ENCODE measurements at regions not wholly inside any gene's neighbourhood (a gene's known extent, or its start where the extent isn't known, plus 50 kb on each side); places are given as distances from the start of the nearest gene placed in this dataset.

GRCh38 chr2:120618830-120619229, 116.8 kb upstream of the GLI2 start:
- no peak overlapping the region for H3K27ac ChIP-seq
- WGBS: 97% methylated on average over 3 of the region's 3 CpGs
- H3K9me3 ChIP-seq: no peaks in the 10 kb centered on the region
- H3K36me3 ChIP-seq: no peaks in the 10 kb centered on the region
- TF ChIP-seq CTCF (IDR thresholded peaks at IDR 0.05) (no peak), POLR2AphosphoS5 (IDR thresholded peaks at IDR 0.05) (no peak), POLR2A (IDR thresholded peaks at IDR 0.05) (no peak)
- H3K4me1 ChIP-seq (replicated peaks): no peaks in the 10 kb centered on the region
- intact Hi-C loops (cut with DNase I): no loop called here
- no peak overlapping the region for H3K4me3 ChIP-seq
- no peak for DNase-seq (ENCODE audit: low spot score)
- no peaks in the 10 kb centered on the region for H3K27me3 ChIP-seq (replicated peaks; ENCODE audit: insufficient read depth)

- Histone ChIP-seq H3K4me1 (replicated peaks) (no peaks in the 10 kb centered on the region), H3K27me3 (replicated peaks; ENCODE audit: insufficient read depth) (no peaks in the 10 kb centered on the region), H3K9me3 (no peaks in the 10 kb centered on the region), H3K36me3 (no peaks in the 10 kb centered on the region), H3K27ac (no peak overlapping the region), H3K4me3 (no peak overlapping the region)
- intact Hi-C loops (cut with DNase I): no loop called here
- DNase-seq (ENCODE audit: low spot score): no peak
- no peak for TF ChIP-seq POLR2AphosphoS5 (IDR thresholded peaks at IDR 0.05)
- no peak for TF ChIP-seq POLR2A (IDR thresholded peaks at IDR 0.05)
- no peak for TF ChIP-seq CTCF (IDR thresholded peaks at IDR 0.05)
- 73% methylated on average over 4 of the region's 4 CpGs for WGBS
These were observed 116.1 kb upstream of the GLI2 start for GRCh38 chr2:120619579-120619978.

GRCh38 chr2:120620025-120620793, 115.5 kb upstream of the GLI2 start:
- Histone ChIP-seq H3K27ac (no peak overlapping the region), H3K4me1 (replicated peaks) (no peaks in the 10 kb centered on the region), H3K9me3 (no peaks in the 10 kb centered on the region), H3K4me3 (no peak overlapping the region), H3K36me3 (no peaks in the 10 kb centered on the region), H3K27me3 (replicated peaks; ENCODE audit: insufficient read depth) (no peaks in the 10 kb centered on the region)
- no peak for DNase-seq (ENCODE audit: low spot score)
- 86% methylated on average over 4 of the region's 4 CpGs for WGBS
- intact Hi-C loops (cut with DNase I): no loop called here
- TF ChIP-seq POLR2A (IDR thresholded peaks at IDR 0.05): no peak
- TF ChIP-seq POLR2AphosphoS5 (IDR thresholded peaks at IDR 0.05): no peak
- TF ChIP-seq CTCF (IDR thresholded peaks at IDR 0.05): no peak

- intact Hi-C loops (cut with DNase I): no loop called here
- 90% methylated on average over 13 of the region's 13 CpGs for WGBS
- Histone ChIP-seq H3K27me3 (replicated peaks; ENCODE audit: insufficient read depth) (no peaks in the 10 kb centered on the region), H3K9me3 (no peaks in the 10 kb centered on the region), H3K27ac (no peak overlapping the region), H3K4me3 (no peak overlapping the region), H3K36me3 (no peaks in the 10 kb centered on the region), H3K4me1 (replicated peaks) (peaks cover 7% of the 10 kb centered on the region)
- TF ChIP-seq CTCF (IDR thresholded peaks at IDR 0.05) (no peak), POLR2A (IDR thresholded peaks at IDR 0.05) (no peak), POLR2AphosphoS5 (IDR thresholded peaks at IDR 0.05) (no peak)
- no peak for DNase-seq (ENCODE audit: low spot score)
These were observed 113.4 kb upstream of the GLI2 start for GRCh38 chr2:120622159-120622869.
